GM04504 (cell line): ENCODE measurements at regions not wholly inside any gene's neighbourhood (a gene's known extent, or its start where the extent isn't known, plus 50 kb on each side); places are given as distances from the start of the nearest gene placed in this dataset.
"Not testable (repeated sequence)": the region's sequence is repeated elsewhere in the genome, so short reads cannot be mapped to it uniquely, and the experiment has no call there.

Experiments used
- DNase-seq: peaks from one replicate; pipeline ENCODE4 v3.0.0-alpha.2; 2012; ENCODE audit warnings: low read depth

- DNase-seq: no peak
Observed at GRCh38 chr5:53368516-53368915, 111.9 kb upstream of the FST start.

GRCh38 chr5:53368966-53369605 lies 111.3 kb upstream of the FST start:
- no peak for DNase-seq

- DNase-seq: no peak
Observed at GRCh38 chr5:53369681-53370080, 110.7 kb upstream of the FST start.

GRCh38 chr5:53373451-53374158 lies 106.8 kb upstream of the FST start:
- no peak for DNase-seq

- DNase-seq: no peak
Observed at GRCh38 chr5:53376853-53377252, 103.6 kb upstream of the FST start.

GRCh38 chr5:53378190-53378589 lies 102.2 kb upstream of the FST start:
- DNase-seq: no peak

GRCh38 chr5:53378590-53379247 lies 101.7 kb upstream of the FST start:
- DNase-seq: no peak

- DNase-seq: no peak
Observed at GRCh38 chr5:53386341-53386740, 94.1 kb upstream of the FST start.

GRCh38 chr5:53389093-53389492 lies 91.3 kb upstream of the FST start:
- no peak for DNase-seq

GRCh38 chr5:53392073-53392472 lies 88.4 kb upstream of the FST start:
- no peak for DNase-seq

- DNase-seq: no peak
Observed at GRCh38 chr5:53394808-53395207, 85.6 kb upstream of the FST start.

GRCh38 chr5:53397141-53397757 lies 83.2 kb upstream of the FST start:
- no peak for DNase-seq

- DNase-seq: peak; percentile 58
Observed at GRCh38 chr5:53397845-53398244, 82.6 kb upstream of the FST start.

GRCh38 chr5:53399926-53400697 lies 80.3 kb upstream of the FST start:
- DNase-seq: no peak

GRCh38 chr5:53403291-53403690 lies 77.1 kb upstream of the FST start:
- no peak for DNase-seq

GRCh38 chr5:53403758-53404157 lies 76.7 kb upstream of the FST start:
- DNase-seq: no peak

GRCh38 chr5:53405396-53405795 lies 75.0 kb upstream of the FST start:
- no peak for DNase-seq

- no peak for DNase-seq
Observed at GRCh38 chr5:53406630-53407316, 73.7 kb upstream of the FST start.

GRCh38 chr5:53407373-53407772 lies 73.1 kb upstream of the FST start:
- no peak for DNase-seq

GRCh38 chr5:53411388-53411787 lies 69.0 kb upstream of the FST start:
- no peak for DNase-seq

GRCh38 chr5:53412499-53412898 lies 67.9 kb upstream of the FST start:
- DNase-seq: not testable (repeated sequence)
